ENCODE measurements at regions not wholly inside any gene's neighbourhood (a gene's known extent, or its start where the extent isn't known, plus 50 kb on each side); places are given as distances from the start of the nearest gene placed in this dataset.

GRCh38 chr1:30360281-30360680 is 363.1 kb downstream of the MATN1 start:
- DNase-seq (ENCODE audit: low spot score), result no peak

GRCh38 chr1:30359539-30360220 is 363.7 kb downstream of the MATN1 start:
- no peak for DNase-seq (ENCODE audit: low spot score)

- DNase-seq (ENCODE audit: low spot score), result no peak
These were observed 364.9 kb downstream of the MATN1 start for GRCh38 chr1:30358500-30358899.

GRCh38 chr1:30356839-30357238 is 366.5 kb downstream of the MATN1 start:
- no peak for DNase-seq (ENCODE audit: low spot score)

GRCh38 chr1:30354410-30354809 is 369.0 kb downstream of the MATN1 start:
- no peak for DNase-seq (ENCODE audit: low spot score)

- DNase-seq (ENCODE audit: low spot score), result no peak
These were observed 369.7 kb downstream of the MATN1 start for GRCh38 chr1:30353637-30354036.

- DNase-seq (ENCODE audit: low spot score), result no peak
These were observed 375.2 kb downstream of the MATN1 start for GRCh38 chr1:30348147-30348546.

- no peak for DNase-seq (ENCODE audit: low spot score)
These were observed 377.8 kb downstream of the MATN1 start for GRCh38 chr1:30345491-30346130.

- DNase-seq (ENCODE audit: low spot score), result no peak
These were observed 379.8 kb downstream of the MATN1 start for GRCh38 chr1:30343562-30343961.

- DNase-seq (ENCODE audit: low spot score), result no peak
These were observed 380.7 kb downstream of the MATN1 start for GRCh38 chr1:30342535-30343141.

- no peak for DNase-seq (ENCODE audit: low spot score)
These were observed 382.5 kb downstream of the MATN1 start for GRCh38 chr1:30340934-30341333.

- DNase-seq (ENCODE audit: low spot score), result no peak
These were observed 383.5 kb downstream of the MATN1 start for GRCh38 chr1:30339866-30340265.

- no peak for DNase-seq (ENCODE audit: low spot score)
These were observed 384.6 kb downstream of the MATN1 start for GRCh38 chr1:30338765-30339164.

GRCh38 chr1:30337324-30337620 is 386.1 kb downstream of the MATN1 start:
- DNase-seq (ENCODE audit: low spot score), result no peak

- no peak for DNase-seq (ENCODE audit: low spot score)
These were observed 386.6 kb downstream of the MATN1 start for GRCh38 chr1:30336550-30337323.

GRCh38 chr1:30335997-30336390 is 387.4 kb downstream of the MATN1 start:
- no peak for DNase-seq (ENCODE audit: low spot score)

- DNase-seq (ENCODE audit: low spot score), result no peak
These were observed 387.9 kb downstream of the MATN1 start for GRCh38 chr1:30335389-30335996.

- DNase-seq (ENCODE audit: low spot score), result no peak
These were observed 388.6 kb downstream of the MATN1 start for GRCh38 chr1:30334767-30335166.

GRCh38 chr1:30332116-30333094 is 391.0 kb downstream of the MATN1 start:
- DNase-seq (ENCODE audit: low spot score), result no peak

- DNase-seq (ENCODE audit: low spot score), result no peak
These were observed 391.8 kb downstream of the MATN1 start for GRCh38 chr1:30331415-30332065.

- DNase-seq (ENCODE audit: low spot score), result no peak
These were observed 392.7 kb downstream of the MATN1 start for GRCh38 chr1:30330644-30331043.

Measured in Ammon's horn (tissue), 1 donor.